ENCODE measurements at regions not wholly inside any gene's neighbourhood (a gene's known extent, or its start where the extent isn't known, plus 50 kb on each side); places are given as distances from the start of the nearest gene placed in this dataset.

- no peak for DNase-seq
Observed at GRCh38 chr5:174380311-174380710, 334.8 kb downstream of the NSG2 start.

- no peak for DNase-seq
Observed at GRCh38 chr5:174381241-174381640, 335.7 kb downstream of the NSG2 start.

- DNase-seq = no peak
Observed at GRCh38 chr5:174383210-174384167, 338.0 kb downstream of the NSG2 start.

GRCh38 chr5:174384509-174384947, 339.0 kb downstream of the NSG2 start:
- no peak for DNase-seq

- no peak for DNase-seq
Observed at GRCh38 chr5:174386306-174386705, 338.1 kb upstream of the MSX2 start.

GRCh38 chr5:174386846-174387245, 337.5 kb upstream of the MSX2 start:
- no peak for DNase-seq

- no peak for DNase-seq
Observed at GRCh38 chr5:174387448-174387847, 336.9 kb upstream of the MSX2 start.

GRCh38 chr5:174392892-174393291, 331.5 kb upstream of the MSX2 start:
- DNase-seq = no peak

- no peak for DNase-seq
Observed at GRCh38 chr5:174396541-174396940, 327.8 kb upstream of the MSX2 start.

GRCh38 chr5:174397206-174397605, 327.2 kb upstream of the MSX2 start:
- no peak for DNase-seq

GRCh38 chr5:174398171-174398570, 326.2 kb upstream of the MSX2 start:
- DNase-seq = no peak

- no peak for DNase-seq
Observed at GRCh38 chr5:174399411-174399810, 325.0 kb upstream of the MSX2 start.

GRCh38 chr5:174400461-174400860, 323.9 kb upstream of the MSX2 start:
- no peak for DNase-seq

- no peak for DNase-seq
Observed at GRCh38 chr5:174401793-174402192, 322.6 kb upstream of the MSX2 start.

- DNase-seq = no peak
Observed at GRCh38 chr5:174402222-174402812, 322.1 kb upstream of the MSX2 start.

GRCh38 chr5:174404848-174405247, 319.5 kb upstream of the MSX2 start:
- no peak for DNase-seq

- no peak for DNase-seq
Observed at GRCh38 chr5:174409070-174409469, 315.3 kb upstream of the MSX2 start.

- no peak for DNase-seq
Observed at GRCh38 chr5:174409971-174410370, 314.4 kb upstream of the MSX2 start.

- DNase-seq = no peak
Observed at GRCh38 chr5:174410716-174411478, 313.5 kb upstream of the MSX2 start.

GRCh38 chr5:174411479-174411819, 312.9 kb upstream of the MSX2 start:
- DNase-seq = no peak

- DNase-seq = no peak
Observed at GRCh38 chr5:174412374-174412773, 312.0 kb upstream of the MSX2 start.

GRCh38 chr5:174412941-174413340, 311.4 kb upstream of the MSX2 start:
- DNase-seq = no peak

- no peak for DNase-seq
Observed at GRCh38 chr5:174413567-174414314, 310.6 kb upstream of the MSX2 start.
